ENCODE measurements at regions not wholly inside any gene's neighbourhood (a gene's known extent, or its start where the extent isn't known, plus 50 kb on each side); places are given as distances from the start of the nearest gene placed in this dataset.

GRCh38 chr10:8510471-8510870, 456.0 kb downstream of the GATA3 start:
- TF ChIP-seq EZH2 (IDR thresholded peaks at IDR 0.05; ENCODE audit: insufficient read depth, poor library complexity, severe bottlenecking) (no peak), EZH2phosphoT487 (IDR thresholded peaks at IDR 0.05; ENCODE audit: insufficient read depth, low read depth) (no peak)
